Lung microvascular endothelial cell (primary cell): ENCODE measurements at regions not wholly inside any gene's neighbourhood (a gene's known extent, or its start where the extent isn't known, plus 50 kb on each side); places are given as distances from the start of the nearest gene placed in this dataset.

Experiments
- DNase-seq, 2 donors: peaks; one replicate each; pipeline versions ENCODE4 v3.0.0 to v3.0.0-alpha.2; 2010; ENCODE audit warnings: low read depth in 2 of 2

GRCh38 chr3:79822076-79822475 is 54.3 kb upstream of the ROBO1 start:
- no peak for DNase-seq

- no peak for DNase-seq
Observed at GRCh38 chr3:79820089-79820488, 52.3 kb upstream of the ROBO1 start.

- no peak for DNase-seq
Observed at GRCh38 chr3:79818015-79818414, 50.2 kb upstream of the ROBO1 start.
